Retinal pigment epithelial cell (primary cell): ENCODE measurements at regions not wholly inside any gene's neighbourhood (a gene's known extent, or its start where the extent isn't known, plus 50 kb on each side); places are given as distances from the start of the nearest gene placed in this dataset.
"Not testable (repeated sequence)": the region's sequence is repeated elsewhere in the genome, so short reads cannot be mapped to it uniquely, and the experiment has no call there.

ENCODE experiments used
- DNase-seq: peaks from one replicate; pipeline ENCODE4 v3.0.0-alpha.2; 2010; ENCODE audit warnings: low read depth
- H3K4me3 ChIP-seq: 2 replicates; pipeline ENCODE4 v1.5.1; 2011; ENCODE audit warnings: mild to moderate bottlenecking, low read length, control low read depth, moderate library complexity
- TF ChIP-seq, protein P1 (sequence below): conservative IDR thresholded peaks from 2 replicates; pipeline ENCODE4 v1.5.1; 2011; ENCODE audit warnings: low read depth, low read length, control low read depth, inconsistent platforms

DNA sequence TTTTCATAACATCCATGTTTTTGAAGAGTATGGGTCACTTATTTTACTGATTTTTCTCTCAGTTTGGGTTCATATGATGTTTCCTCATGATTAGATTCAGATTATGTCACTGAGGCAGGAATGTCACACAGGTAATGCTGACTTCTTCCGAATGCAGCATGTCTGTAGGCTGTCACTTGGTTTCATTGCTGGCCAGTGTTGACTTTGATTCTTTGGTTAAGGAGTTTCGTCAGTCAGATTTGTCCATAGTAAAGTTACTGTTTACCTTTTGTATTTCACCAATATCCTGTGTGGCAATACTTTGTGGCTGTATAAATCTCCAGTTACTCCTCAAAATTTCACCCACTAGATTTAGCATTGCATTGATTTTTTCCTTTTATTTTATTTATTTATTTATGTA, 105.6 kb downstream of the MRPL57 start:
- H3K4me3 ChIP-seq = no peak overlapping the region
- TF ChIP-seq, protein P1, sequence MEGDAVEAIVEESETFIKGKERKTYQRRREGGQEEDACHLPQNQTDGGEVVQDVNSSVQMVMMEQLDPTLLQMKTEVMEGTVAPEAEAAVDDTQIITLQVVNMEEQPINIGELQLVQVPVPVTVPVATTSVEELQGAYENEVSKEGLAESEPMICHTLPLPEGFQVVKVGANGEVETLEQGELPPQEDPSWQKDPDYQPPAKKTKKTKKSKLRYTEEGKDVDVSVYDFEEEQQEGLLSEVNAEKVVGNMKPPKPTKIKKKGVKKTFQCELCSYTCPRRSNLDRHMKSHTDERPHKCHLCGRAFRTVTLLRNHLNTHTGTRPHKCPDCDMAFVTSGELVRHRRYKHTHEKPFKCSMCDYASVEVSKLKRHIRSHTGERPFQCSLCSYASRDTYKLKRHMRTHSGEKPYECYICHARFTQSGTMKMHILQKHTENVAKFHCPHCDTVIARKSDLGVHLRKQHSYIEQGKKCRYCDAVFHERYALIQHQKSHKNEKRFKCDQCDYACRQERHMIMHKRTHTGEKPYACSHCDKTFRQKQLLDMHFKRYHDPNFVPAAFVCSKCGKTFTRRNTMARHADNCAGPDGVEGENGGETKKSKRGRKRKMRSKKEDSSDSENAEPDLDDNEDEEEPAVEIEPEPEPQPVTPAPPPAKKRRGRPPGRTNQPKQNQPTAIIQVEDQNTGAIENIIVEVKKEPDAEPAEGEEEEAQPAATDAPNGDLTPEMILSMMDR = no peak
- no peak for DNase-seq

DNA sequence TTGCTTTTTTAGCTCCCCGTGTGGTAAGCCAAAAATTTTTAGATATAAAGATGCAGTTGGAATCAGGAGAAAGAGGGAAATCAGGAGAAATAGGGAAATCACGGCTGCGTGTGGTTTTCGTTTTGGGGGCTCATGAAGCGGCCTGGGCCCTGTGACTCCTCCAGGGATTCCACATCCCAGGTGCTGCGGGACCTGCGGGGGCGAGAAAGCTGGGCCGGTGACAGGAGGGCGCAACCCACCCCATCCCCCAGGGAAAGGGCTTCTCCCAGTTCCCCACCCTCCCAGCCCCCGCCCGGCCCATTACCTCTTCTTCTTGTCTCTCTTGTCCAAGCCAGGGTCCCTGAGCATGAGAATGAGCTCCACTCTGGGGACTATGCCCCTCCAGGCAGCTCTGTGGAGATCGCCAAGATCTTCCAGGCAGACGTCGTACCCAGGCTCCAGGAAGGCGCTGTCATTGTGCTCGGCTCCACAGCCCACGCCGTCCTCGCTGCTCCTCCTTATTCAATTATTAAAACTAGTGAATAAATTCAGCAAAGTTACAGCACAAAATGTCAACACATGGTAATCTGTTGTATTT, 111.0 kb downstream of the MRPL57 start:
- TF ChIP-seq, protein P1 = no peak
- H3K4me3 ChIP-seq = no peak overlapping the region
- DNase-seq = no peak

DNA sequence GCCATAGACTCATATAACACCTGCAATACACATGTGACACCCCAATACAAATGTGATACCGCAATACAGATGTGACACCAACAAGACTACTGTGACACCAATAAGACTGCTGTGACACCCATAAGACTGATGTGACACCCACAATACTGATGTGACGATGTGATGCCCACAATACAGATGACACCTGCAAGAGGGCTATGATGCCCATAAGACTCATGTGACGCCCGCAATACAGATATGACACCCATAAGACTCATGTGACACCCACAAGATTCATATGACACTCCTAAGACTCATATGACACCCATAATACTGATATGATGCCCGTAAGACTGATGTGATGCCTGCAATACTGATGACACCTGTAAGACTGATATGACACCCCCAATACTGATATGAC, 113.0 kb downstream of the MRPL57 start:
- no peak for DNase-seq
- TF ChIP-seq, protein P1 = no peak
- no peak overlapping the region for H3K4me3 ChIP-seq

DNA sequence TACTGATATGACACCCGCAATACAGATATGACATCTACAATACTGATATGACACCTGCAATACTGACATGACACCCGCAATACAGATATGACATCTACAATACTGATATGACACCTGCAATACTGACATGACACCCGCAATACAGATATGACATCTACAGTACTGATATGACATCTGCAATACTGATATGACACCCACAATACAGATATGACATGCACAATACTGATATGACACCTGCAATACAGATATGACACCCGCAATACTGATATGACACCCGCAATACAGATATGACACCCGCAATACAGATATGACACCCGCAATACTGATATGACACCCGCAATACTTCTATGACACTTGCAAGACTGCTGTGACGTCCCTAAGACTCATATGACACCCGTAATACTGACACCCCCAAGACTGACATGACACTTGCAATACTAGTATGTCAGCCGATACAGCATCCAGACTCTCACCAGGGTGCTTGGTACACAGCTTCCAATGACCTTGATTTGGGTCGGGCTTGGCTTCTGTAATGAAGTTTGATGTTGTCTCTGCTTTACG, 114.1 kb downstream of the MRPL57 start:
- H3K4me3 ChIP-seq, DNase-seq: not testable (repeated sequence)

DNA sequence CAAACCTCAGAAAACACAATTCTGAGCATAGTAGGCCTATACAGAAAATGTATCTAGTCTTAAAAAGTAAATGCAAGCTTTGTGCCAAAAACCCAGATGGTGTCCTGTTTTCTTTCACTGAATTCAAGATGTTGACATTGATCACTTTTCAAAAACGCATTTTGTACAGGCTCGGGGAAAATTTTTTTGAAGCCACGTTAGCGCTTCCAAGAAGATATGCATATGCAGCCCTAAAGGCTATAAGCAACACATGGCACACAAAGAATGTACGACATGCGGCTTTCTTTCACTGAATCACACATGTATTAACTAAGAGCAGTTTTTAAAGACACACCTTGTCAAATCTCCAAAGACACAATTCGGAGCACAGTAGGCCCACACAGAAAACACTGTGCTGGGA, 115.4 kb downstream of the MRPL57 start:
- no peak for DNase-seq
- TF ChIP-seq, protein P1 = no peak

DNA sequence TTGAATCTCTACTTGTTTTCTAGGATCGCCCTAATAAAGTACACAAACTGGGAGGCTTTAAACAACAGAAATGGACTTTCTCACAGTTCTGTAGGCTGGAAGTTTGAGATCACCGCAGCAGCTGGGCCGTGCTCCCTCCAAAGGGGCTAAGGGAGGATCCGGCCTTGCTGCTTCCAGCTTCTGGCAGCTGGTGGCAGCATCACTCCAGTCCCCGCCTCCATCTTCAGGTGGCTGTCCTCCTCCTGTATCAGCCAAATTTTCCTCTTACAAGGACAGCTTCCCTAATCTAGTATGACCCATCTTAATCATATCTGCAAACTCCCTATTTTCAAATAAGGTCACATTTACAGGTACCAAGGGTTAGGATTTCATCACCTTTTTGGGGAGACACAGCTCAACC, 120.5 kb downstream of the MRPL57 start:
- H3K4me3 ChIP-seq, DNase-seq: not testable (repeated sequence)
- TF ChIP-seq, protein P1 = peak; percentile 52

More for the DNA sequence above, 115.4 kb downstream of the MRPL57 start:
- no peak overlapping the region for H3K4me3 ChIP-seq

DNA sequence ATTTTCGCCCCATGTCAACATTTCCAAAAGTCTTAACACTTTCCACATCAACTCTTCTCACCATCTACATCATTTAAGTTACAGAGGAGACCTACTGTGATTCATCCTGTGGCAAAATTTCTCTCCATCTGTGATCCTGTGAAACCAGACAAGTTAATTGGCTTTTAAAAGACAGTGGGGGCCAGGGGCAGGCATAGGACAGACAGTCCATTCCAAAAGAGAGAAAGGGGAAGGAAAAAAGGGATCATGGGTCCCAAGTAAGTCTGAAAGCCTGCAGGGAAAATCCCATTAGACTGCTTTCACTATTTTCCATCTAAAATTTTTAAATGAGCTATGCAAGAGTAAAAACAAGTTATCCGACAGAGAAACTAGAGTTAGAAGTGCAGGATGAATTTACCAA, 121.0 kb downstream of the MRPL57 start:
- TF ChIP-seq, protein P1 = no peak
- no peak for DNase-seq
- H3K4me3 ChIP-seq = peak overlapping the region; percentile 91
